Mammary epithelial cell (primary cell): ENCODE measurements at regions not wholly inside any gene's neighbourhood (a gene's known extent, or its start where the extent isn't known, plus 50 kb on each side); places are given as distances from the start of the nearest gene placed in this dataset.

Experiments
- EZH2 ChIP-seq: IDR thresholded peaks from 2 replicates; pipeline ENCODE4 v1.6.1; 2012; ENCODE audit warnings: low read length, inconsistent platforms, borderline replicate concordance
- TF ChIP-seq, protein P1 (sequence below), 2 donors: IDR thresholded peaks in 1 of 2; conservative IDR thresholded peaks in 1 of 2; 2 replicates each; pipeline ENCODE4 v1.5.1; 2011 to 2012; ENCODE audit warnings: inconsistent platforms in 2 of 2, low read length in 2 of 2, mild to moderate bottlenecking in 2 of 2, control low read depth in 1 of 2, low read depth in 1 of 2; ENCODE audit not compliant: insufficient read depth in 1 of 2; ENCODE audit errors: extremely low read depth in 1 of 2

DNA sequence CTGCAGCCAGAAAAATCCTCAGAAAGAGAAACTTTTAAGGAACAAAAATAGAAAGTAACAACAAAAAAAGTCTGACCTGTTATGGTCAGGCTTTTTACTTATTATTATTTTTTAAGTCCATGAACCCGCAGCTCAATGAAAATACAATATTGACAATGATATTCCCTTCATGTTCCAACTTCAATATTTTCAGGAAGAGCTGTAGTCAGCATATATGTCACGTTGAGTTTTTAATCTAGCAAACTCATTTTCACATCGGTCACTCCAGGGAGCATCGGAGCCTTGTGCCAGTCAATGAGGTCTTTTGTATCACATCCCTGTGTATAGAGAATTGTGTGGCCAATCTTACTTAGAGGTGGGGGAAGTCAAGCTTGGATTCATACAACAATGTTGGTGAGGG is 568.4 kb upstream of the GCFC2 start:
- TF ChIP-seq, protein P1, sequence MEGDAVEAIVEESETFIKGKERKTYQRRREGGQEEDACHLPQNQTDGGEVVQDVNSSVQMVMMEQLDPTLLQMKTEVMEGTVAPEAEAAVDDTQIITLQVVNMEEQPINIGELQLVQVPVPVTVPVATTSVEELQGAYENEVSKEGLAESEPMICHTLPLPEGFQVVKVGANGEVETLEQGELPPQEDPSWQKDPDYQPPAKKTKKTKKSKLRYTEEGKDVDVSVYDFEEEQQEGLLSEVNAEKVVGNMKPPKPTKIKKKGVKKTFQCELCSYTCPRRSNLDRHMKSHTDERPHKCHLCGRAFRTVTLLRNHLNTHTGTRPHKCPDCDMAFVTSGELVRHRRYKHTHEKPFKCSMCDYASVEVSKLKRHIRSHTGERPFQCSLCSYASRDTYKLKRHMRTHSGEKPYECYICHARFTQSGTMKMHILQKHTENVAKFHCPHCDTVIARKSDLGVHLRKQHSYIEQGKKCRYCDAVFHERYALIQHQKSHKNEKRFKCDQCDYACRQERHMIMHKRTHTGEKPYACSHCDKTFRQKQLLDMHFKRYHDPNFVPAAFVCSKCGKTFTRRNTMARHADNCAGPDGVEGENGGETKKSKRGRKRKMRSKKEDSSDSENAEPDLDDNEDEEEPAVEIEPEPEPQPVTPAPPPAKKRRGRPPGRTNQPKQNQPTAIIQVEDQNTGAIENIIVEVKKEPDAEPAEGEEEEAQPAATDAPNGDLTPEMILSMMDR (conservative IDR thresholded peaks at IDR 0.05 in 1 of 2, IDR thresholded peaks at IDR 0.05 in 1 of 2; ENCODE audit: extremely low read depth in 1 of 2, insufficient read depth in 1 of 2, low read depth in 1 of 2, low read length in 2 of 2) = no peak
- no peak for TF ChIP-seq EZH2
